GM10266 (cell line): ENCODE measurements at regions not wholly inside any gene's neighbourhood (a gene's known extent, or its start where the extent isn't known, plus 50 kb on each side); places are given as distances from the start of the nearest gene placed in this dataset.
"Not testable (repeated sequence)": the region's sequence is repeated elsewhere in the genome, so short reads cannot be mapped to it uniquely, and the experiment has no call there.

Source experiments
- DNase-seq: peaks from one replicate; pipeline ENCODE4 v3.0.0; 2012; ENCODE audit errors: extremely low spot score
- CTCF ChIP-seq: IDR thresholded peaks from 2 replicates; pipeline ENCODE4 v1.5.1; 2012; ENCODE audit warnings: mild to moderate bottlenecking, low read depth; ENCODE audit not compliant: control insufficient read depth, insufficient read depth; ENCODE audit errors: missing control alignments

GRCh38 chr2:82182270-82182669 lies 1877.7 kb upstream of the LRRTM1 start:
- TF ChIP-seq CTCF = no peak
- DNase-seq = no peak

- not testable (repeated sequence) for DNase-seq
Observed at GRCh38 chr2:82175210-82175609, 1870.7 kb upstream of the LRRTM1 start.

DNA sequence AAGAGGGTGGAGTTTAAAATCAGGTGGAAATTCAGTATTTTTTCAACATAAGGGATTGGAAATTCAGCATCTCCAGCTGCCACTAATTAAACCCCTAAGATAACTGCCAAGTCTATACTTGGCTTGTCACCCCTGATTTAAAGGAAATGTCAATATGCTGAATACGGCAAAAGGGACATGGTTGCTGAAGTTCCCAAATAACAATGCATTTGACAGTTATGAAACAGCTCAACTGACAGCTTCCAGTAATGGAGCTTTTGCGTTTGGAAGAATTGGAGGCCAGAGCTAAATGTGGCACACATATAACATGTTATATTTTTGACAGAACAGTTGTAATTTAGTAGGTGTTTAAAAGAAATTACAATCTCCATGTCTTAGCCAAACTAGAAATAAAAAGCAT lies 1867.9 kb upstream of the LRRTM1 start:
- no peak for TF ChIP-seq CTCF
- DNase-seq = no peak

- DNase-seq = no peak
- no peak for TF ChIP-seq CTCF
Observed at GRCh38 chr2:82169379-82169778, 1864.8 kb upstream of the LRRTM1 start.

GRCh38 chr2:82165377-82165776 lies 1860.8 kb upstream of the LRRTM1 start:
- no peak for DNase-seq
- no peak for TF ChIP-seq CTCF

DNA sequence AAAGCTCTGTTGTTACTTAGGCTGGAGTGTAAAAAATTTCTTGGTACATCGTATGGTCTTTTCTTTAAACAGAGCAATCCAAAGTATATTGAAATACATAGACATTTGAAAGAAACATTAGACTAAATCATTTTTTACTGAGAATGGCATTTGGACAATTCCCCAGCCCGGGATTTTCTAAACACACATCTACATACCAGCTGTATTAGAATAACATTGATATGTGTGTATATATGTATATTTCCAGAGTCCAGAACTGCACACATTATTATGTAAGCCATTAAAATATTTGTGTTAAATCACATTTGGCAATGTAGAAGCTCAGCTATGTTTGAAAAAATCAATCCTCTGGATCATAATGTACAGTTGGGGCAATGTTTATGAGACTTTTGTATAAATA lies 1853.6 kb upstream of the LRRTM1 start:
- TF ChIP-seq CTCF = no peak
- no peak for DNase-seq

DNA sequence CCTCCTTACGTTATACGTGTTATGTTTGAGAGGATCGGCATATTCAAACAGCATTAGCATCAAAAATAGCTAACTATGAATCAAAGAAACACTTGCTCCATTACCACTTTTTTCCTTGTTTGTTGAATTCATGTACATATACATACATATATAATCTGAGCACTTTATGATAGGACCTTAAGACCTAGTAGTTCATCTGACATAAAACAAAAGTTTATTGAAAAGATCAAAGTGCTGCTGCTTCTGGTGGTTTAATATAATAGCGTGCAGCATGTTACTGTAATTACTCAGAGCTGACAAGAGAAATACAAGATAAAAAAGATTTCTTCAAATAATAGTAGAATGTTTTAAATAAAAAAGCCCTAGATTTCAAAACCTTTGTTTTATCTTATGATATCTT lies 1850.9 kb upstream of the LRRTM1 start:
- no peak for DNase-seq
- no peak for TF ChIP-seq CTCF

DNA sequence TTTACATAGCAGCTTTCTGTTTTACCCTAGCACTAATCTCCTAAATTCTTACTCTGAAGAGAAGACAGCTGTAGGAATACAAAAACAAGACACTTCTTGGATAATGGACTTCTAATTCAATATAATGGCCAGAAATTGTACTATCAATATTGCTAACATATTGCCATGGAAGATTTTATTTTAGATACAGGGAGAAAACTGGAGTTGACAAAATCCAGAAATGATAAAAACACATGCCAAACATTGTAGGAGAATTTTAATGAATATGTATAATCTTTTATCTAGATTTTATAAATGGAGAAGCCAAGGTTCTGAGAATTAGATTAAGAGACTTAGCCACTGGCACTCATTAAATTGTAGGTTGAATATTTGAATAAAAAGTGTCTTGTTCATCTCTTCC lies 1838.8 kb upstream of the LRRTM1 start:
- no peak for DNase-seq
- TF ChIP-seq CTCF = no peak
